ENCODE measurements at regions not wholly inside any gene's neighbourhood (a gene's known extent, or its start where the extent isn't known, plus 50 kb on each side); places are given as distances from the start of the nearest gene placed in this dataset.

- no peak overlapping the region for H4K5ac ChIP-seq (ENCODE audit: insufficient read length, low read depth, low read length)
- H2BK15ac ChIP-seq (ENCODE audit: low read length) = no peak overlapping the region
- DNase-seq (ENCODE audit: low read depth in 1 of 2, low spot score in 2 of 2) = no peak
- H2BK120ac ChIP-seq (replicated peaks; ENCODE audit: low read depth, low read length) = no peak overlapping the region
- H3K4me2 ChIP-seq (ENCODE audit: insufficient read depth in 1 of 2, low read depth in 2 of 2, low read length in 2 of 2) = no peak overlapping the region
- no peak overlapping the region for H2BK20ac ChIP-seq (ENCODE audit: low read length)
- WGBS, 2 experiments (ENCODE audit: extremely low coverage in 1 of 2, insufficient coverage in 1 of 2, insufficient read length in 1 of 2, insufficient replicate concordance in 2 of 2, low coverage in 1 of 2, low lambda C conversion rate in 2 of 2, missing lambda C conversion rate in 1 of 2) = 94% methylated on average over 4 of the region's 5 CpGs; no CpG with 5 or more reads in 1 of the 2 experiments
- no peak overlapping the region for H2AK5ac ChIP-seq (ENCODE audit: low read depth, low read length)
- no peak overlapping the region for H3K18ac ChIP-seq (ENCODE audit: extremely low read depth, low read length)
- H3K56ac ChIP-seq (replicated peaks; ENCODE audit: insufficient read length, low read depth, low read length) = no peak overlapping the region
- no peaks in the 10 kb centered on the region for H3K4me1 ChIP-seq (replicated peaks in 1 of 4; ENCODE audit: control insufficient read depth in 3 of 4, insufficient read depth in 4 of 4, low read length in 3 of 4)
- FAIRE-seq = no peak
- no peaks in the 10 kb centered on the region for H3K36me3 ChIP-seq (ENCODE audit: control insufficient read depth in 2 of 4, insufficient read depth in 4 of 4, low read length in 3 of 4)
- H3K14ac ChIP-seq (ENCODE audit: insufficient read length) = no peak overlapping the region
- no peak overlapping the region for H4K91ac ChIP-seq (replicated peaks; ENCODE audit: insufficient read length, low read length)
- no peaks in the 10 kb centered on the region for H3K79me2 ChIP-seq (ENCODE audit: control insufficient read depth in 1 of 2, insufficient read depth in 2 of 2, low read length in 2 of 2)
- TF ChIP-seq EZH2 (IDR thresholded peaks at IDR 0.05; ENCODE audit: low read depth, low read length, severe bottlenecking) (no peak), GABPA (IDR thresholded peaks at IDR 0.05; ENCODE audit: borderline replicate concordance, insufficient read depth, low read length) (no peak), NRF1 (IDR thresholded peaks at IDR 0.05; ENCODE audit: low read depth, low read length) (no peak), HDAC2 (IDR thresholded peaks at IDR 0.05; ENCODE audit: borderline replicate concordance in 1 of 2, low read depth in 2 of 2, low read length in 2 of 2) (no peak), RAD21 (IDR thresholded peaks at IDR 0.05 in 1 of 2, conservative IDR thresholded peaks at IDR 0.05 in 1 of 2; ENCODE audit: low read depth in 2 of 2, low read length in 2 of 2) (peak in 1 of 2 experiments; percentile 4; a peak in 1 of 4 replicates), PHF8 (conservative IDR thresholded peaks at IDR 0.05; ENCODE audit: low read depth, low read length) (no peak), CEBPB (IDR thresholded peaks at IDR 0.05; ENCODE audit: low read depth, low read length) (no peak)
- no peak overlapping the region for H3K27ac ChIP-seq (ENCODE audit: low read depth, low read length)
- H4K8ac ChIP-seq (ENCODE audit: extremely low read depth, insufficient read depth, low read length) = no peak overlapping the region
- no peak overlapping the region for H3K23ac ChIP-seq (ENCODE audit: insufficient read length)
- H3K79me1 ChIP-seq (ENCODE audit: low read depth, low read length) = no peaks in the 10 kb centered on the region
- no peaks in the 10 kb centered on the region for H3K9me3 ChIP-seq (ENCODE audit: insufficient read depth in 2 of 2, low read depth in 1 of 2, low read length in 1 of 2)
- CTCF ChIA-PET (ENCODE audit: partially characterized antibody) = interaction anchor here (1.6 kb wide), 1 partner anchor 11 kb away, joined by 3 read pairs; no protein-coding TSS in a partner anchor
- H2BK5ac ChIP-seq (ENCODE audit: low read depth, low read length) = no peak overlapping the region
- no peak overlapping the region for H2BK12ac ChIP-seq (ENCODE audit: low read depth, low read length)
- POLR2A ChIA-PET (ENCODE audit: partially characterized antibody) = no interaction called here
- H3K9ac ChIP-seq (replicated peaks in 1 of 4; ENCODE audit: extremely low read depth in 1 of 4, low read depth in 3 of 4, low read length in 3 of 4) = no peak overlapping the region
- no peak overlapping the region for H2AFZ ChIP-seq (ENCODE audit: low read length)
- H3K4ac ChIP-seq (replicated peaks; ENCODE audit: insufficient read length, low read depth, low read length) = no peak overlapping the region
- H4K20me1 ChIP-seq (replicated peaks in 1 of 2; ENCODE audit: control insufficient read depth in 1 of 2, insufficient read depth in 2 of 2, low read length in 2 of 2) = no peaks in the 10 kb centered on the region
- H3K27me3 ChIP-seq (replicated peaks in 1 of 4; ENCODE audit: control insufficient read depth in 3 of 4, extremely low read depth in 1 of 4, insufficient read depth in 3 of 4, low read length in 3 of 4) = no peaks in the 10 kb centered on the region
- no peak overlapping the region for H3K4me3 ChIP-seq (ENCODE audit: extremely low read depth in 1 of 4, insufficient read depth in 2 of 4, low read depth in 3 of 4, low read length in 4 of 4)
- no peaks in the 10 kb centered on the region for H3K23me2 ChIP-seq (ENCODE audit: low read depth, low read length)
Measured at GRCh38 chr10:107336061-107336460, 171.6 kb upstream of the SORCS1 start.
